HFF-Myc (cell line): ENCODE measurements at regions not wholly inside any gene's neighbourhood (a gene's known extent, or its start where the extent isn't known, plus 50 kb on each side); places are given as distances from the start of the nearest gene placed in this dataset.

ENCODE experiments used
- DNase-seq: peaks from one replicate; pipeline ENCODE4 v3.0.0-alpha.2; 2011; ENCODE audit warnings: low read depth; ENCODE audit errors: extremely low read depth
- H3K4me3 ChIP-seq: replicated peaks from 2 replicates; pipeline ENCODE4 v1.5.1; 2011; ENCODE audit warnings: low read depth, mild to moderate bottlenecking, control low read depth, low read length
- TF ChIP-seq, protein P1 (sequence below): IDR thresholded peaks from 2 replicates; pipeline ENCODE4 v1.5.1; 2012; ENCODE audit warnings: mild to moderate bottlenecking, low read depth, low read length, control low read depth; ENCODE audit errors: missing control alignments

DNA sequence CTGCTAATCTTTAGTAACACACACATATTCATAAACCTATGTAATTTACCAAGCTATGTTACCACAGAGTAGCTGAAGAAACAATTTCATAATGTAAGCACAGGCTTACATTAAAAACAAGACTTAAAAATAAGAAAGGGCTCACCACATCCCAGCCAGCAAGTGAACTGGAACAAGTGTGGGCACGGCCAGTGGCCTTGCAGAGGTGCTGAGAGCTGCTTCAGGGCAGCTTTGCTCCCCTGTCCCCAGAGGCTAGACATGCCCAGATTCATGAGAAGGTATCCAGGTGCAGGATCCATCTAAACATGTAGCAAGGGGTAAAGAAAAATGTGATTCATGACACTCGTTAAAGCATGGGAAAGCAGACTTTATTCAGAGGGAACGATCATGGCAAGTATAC lies 62.0 kb upstream of the CKS2 start:
- no peak overlapping the region for H3K4me3 ChIP-seq
- TF ChIP-seq, protein P1, sequence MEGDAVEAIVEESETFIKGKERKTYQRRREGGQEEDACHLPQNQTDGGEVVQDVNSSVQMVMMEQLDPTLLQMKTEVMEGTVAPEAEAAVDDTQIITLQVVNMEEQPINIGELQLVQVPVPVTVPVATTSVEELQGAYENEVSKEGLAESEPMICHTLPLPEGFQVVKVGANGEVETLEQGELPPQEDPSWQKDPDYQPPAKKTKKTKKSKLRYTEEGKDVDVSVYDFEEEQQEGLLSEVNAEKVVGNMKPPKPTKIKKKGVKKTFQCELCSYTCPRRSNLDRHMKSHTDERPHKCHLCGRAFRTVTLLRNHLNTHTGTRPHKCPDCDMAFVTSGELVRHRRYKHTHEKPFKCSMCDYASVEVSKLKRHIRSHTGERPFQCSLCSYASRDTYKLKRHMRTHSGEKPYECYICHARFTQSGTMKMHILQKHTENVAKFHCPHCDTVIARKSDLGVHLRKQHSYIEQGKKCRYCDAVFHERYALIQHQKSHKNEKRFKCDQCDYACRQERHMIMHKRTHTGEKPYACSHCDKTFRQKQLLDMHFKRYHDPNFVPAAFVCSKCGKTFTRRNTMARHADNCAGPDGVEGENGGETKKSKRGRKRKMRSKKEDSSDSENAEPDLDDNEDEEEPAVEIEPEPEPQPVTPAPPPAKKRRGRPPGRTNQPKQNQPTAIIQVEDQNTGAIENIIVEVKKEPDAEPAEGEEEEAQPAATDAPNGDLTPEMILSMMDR = no peak
- DNase-seq = no peak

DNA sequence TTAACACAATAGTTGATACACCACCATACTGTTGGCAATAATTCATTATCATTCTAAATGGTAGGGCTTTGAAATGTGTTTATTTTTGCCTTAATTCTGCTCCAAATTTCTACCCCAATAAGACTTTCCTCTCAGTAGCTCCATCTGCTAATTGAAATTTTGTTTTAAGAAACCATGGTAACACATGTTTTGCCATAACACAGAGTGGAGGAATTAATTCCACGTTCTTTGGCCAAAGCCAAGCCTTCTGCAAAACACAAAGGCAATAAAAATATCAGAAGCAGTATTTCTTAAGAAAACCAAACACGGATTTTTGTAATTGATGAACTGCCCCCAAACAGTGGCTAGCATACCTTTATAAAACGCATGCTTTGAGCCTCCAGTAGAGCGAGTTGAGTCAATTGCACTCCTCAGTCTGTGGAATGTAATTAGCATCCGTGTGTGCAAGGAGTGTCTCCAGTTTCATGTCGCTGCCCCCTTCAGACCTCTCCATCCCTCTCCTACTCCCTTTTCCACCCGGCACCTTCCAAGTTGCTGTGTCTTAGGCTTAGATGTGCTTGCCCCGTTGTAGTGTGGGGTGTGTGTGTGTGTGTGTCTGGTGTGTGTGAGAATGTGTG lies 58.2 kb upstream of the CKS2 start:
- H3K4me3 ChIP-seq = no peak overlapping the region
- TF ChIP-seq, protein P1 = no peak
- no peak for DNase-seq

DNA sequence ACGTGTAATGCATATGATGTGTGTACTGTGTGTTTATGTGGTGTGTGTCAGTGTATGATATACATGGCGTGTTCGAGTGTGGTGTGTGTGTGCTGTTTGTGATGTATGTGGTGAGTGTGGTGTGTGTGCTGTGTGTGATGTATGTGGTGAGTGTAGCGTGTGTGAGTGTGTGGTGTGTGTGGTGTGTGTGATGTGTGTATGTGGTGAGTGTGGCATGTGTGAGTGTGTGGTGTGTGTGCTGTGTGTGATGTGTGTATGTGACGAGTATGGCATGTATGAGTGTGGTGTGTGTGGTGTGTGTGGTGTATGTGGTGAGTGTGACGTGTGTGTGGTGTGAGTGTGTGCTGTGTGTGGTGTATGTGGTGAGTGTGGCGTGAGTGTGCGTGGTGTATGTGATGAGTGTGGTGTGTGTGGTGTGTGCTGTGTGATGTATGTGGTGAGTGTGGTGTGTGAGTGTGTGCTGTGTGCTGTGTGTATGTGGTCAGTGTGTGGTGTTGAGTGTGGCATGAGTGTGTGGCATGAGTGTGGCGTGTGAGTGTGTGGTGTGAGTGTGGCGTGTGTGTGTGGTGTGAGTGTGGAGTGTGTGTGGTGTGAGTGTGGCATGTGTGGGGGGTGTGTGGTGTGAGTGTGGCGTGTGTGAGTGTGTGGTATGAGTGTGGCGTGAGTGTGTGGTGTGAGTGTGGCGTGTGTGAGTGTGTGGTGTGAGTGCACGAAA lies 56.8 kb upstream of the CKS2 start:
- DNase-seq = no peak
- no peak overlapping the region for H3K4me3 ChIP-seq
- TF ChIP-seq, protein P1 = no peak

DNA sequence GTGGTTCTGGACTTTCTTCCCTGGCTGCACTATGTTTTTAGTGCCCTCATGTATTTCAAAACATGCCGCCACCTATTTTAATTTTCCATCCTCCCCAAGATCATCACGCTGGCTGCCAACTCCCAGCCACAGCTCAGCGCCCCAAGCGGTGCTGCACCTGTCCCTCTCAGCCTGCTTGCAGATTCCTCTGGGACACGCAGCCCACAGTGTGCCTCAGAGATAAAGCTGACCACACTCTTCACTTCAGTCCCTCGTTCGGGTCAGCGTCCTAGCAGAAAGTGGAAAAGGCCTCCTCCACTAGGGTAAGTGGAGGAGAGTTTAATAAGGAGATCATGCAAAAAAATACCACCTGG lies 56.2 kb upstream of the CKS2 start:
- no peak for DNase-seq
- TF ChIP-seq, protein P1 = no peak
- H3K4me3 ChIP-seq = no peak overlapping the region

DNA sequence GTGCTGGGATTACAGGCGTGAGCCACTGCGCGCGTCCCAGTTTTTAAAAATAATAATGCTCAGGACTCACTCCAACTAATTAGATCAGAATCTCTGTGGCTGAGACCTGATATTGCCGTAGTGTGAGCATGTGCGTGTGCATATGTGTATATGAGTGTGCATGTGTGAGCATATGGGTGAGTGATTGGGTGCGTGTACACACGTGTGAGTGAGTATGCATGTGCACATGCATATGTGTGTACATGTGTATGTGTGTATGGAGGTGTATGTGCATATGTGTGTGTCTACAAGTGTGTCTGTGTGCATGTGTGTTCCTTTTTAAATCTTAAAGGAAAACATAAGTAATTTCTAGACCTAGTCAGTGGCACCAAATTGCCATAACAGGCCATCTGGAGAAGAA lies 54.8 kb upstream of the CKS2 start:
- TF ChIP-seq, protein P1 = no peak
- DNase-seq = no peak
- H3K4me3 ChIP-seq = no peak overlapping the region

DNA sequence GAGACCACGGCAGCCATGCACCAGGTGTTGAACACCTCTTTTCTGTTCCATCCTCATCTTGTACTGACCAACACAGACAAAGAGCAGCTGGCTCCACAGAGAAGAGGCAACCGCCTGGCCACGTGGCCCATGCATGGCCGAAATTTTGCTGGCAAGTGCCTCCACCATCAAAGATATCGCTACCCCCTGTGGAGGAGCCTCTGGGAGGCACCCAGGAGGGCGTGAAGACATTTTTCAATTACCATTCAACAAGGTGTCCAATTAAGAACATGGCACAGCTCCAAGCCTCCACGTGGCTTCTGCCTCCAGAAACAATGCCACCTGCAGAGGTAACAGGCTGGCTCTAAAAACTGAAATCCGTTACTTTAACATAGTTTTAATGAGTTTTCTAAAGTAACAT lies 54.4 kb upstream of the CKS2 start:
- DNase-seq = no peak
- H3K4me3 ChIP-seq = no peak overlapping the region
- TF ChIP-seq, protein P1 = no peak
